ENCODE measurements at regions not wholly inside any gene's neighbourhood (a gene's known extent, or its start where the extent isn't known, plus 50 kb on each side); places are given as distances from the start of the nearest gene placed in this dataset.
"Not testable (repeated sequence)": the region's sequence is repeated elsewhere in the genome, so short reads cannot be mapped to it uniquely, and the experiment has no call there.

- DNase-seq = not testable (repeated sequence)
Observed at GRCh38 chr9:42437057-42437759, 253.7 kb downstream of the SPATA31A6 start.

- DNase-seq = not testable (repeated sequence)
Observed at GRCh38 chr9:42442680-42443079, 259.2 kb downstream of the SPATA31A6 start.

DNA sequence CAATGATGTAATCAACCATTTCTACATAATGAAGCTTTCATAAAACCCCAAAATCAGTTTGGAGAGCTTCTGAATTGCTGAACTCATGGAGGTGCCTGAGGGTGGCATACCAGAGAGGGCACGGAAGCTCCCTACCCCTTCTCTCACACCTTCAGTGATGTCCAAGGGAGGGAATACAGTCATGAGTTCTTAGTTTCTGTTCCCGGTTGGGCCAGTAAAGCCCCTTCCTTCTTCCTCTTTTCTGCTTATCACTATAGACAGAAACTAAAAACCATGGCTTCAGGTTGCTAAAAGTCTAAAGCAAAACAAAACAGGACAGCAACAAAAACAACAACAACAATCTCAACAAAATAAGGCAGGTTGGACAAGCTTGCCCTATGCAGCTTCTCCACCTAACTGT, 260.0 kb downstream of the SPATA31A6 start:
- not testable (repeated sequence) for DNase-seq

GRCh38 chr9:42461436-42461835, 278.0 kb downstream of the SPATA31A6 start:
- DNase-seq = not testable (repeated sequence)

- not testable (repeated sequence) for DNase-seq
Observed at GRCh38 chr9:42461863-42462262, 278.4 kb downstream of the SPATA31A6 start.

DNA sequence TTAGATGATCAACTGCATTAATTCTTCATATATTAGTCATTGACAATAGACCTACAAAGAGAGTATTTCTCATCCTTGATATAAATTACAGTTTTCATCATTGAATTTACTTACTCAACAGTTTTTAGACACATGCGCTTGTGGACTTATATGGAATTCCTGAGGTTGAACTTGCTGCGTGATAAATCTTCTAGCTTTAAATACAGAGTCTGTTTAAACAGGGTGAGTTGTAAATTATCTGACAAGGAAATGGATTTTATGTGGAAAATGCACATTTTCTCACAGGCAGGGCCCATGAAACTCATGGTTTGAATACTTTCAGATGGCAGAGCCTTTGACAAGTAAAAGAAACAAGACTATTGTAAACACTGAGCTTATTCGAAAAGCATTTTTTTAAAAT, 280.5 kb downstream of the SPATA31A6 start:
- DNase-seq = not testable (repeated sequence)

- DNase-seq = not testable (repeated sequence)
Observed at GRCh38 chr9:42470577-42470976, 287.1 kb downstream of the SPATA31A6 start.

- not testable (repeated sequence) for DNase-seq
Observed at GRCh38 chr9:42490989-42491388, 307.5 kb downstream of the SPATA31A6 start.

- not testable (repeated sequence) for DNase-seq
Observed at GRCh38 chr9:42502620-42503264, 319.3 kb downstream of the SPATA31A6 start.

DNA sequence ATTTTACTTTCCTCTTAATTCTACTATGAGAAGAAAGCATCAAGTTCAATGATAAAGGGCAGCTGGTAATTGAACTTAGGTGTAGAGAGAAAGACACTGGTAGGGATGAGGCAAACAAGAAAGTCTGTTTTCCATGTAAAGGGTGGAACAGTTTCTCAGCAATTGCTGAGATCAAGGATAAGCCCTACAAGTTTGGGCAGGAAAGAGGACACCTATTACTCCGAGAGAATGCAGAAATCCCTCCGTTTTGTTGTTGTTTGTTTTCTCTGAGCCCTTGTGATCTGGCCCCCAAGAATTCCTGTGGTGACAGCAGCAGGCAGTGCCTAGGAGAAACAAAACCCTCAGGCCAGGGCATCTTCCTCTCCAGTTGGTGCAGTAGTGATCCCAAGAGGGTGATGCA, 324.7 kb downstream of the SPATA31A6 start:
- not testable (repeated sequence) for DNase-seq

- DNase-seq = not testable (repeated sequence)
Observed at GRCh38 chr9:42513535-42513934, 330.1 kb downstream of the SPATA31A6 start.

DNA sequence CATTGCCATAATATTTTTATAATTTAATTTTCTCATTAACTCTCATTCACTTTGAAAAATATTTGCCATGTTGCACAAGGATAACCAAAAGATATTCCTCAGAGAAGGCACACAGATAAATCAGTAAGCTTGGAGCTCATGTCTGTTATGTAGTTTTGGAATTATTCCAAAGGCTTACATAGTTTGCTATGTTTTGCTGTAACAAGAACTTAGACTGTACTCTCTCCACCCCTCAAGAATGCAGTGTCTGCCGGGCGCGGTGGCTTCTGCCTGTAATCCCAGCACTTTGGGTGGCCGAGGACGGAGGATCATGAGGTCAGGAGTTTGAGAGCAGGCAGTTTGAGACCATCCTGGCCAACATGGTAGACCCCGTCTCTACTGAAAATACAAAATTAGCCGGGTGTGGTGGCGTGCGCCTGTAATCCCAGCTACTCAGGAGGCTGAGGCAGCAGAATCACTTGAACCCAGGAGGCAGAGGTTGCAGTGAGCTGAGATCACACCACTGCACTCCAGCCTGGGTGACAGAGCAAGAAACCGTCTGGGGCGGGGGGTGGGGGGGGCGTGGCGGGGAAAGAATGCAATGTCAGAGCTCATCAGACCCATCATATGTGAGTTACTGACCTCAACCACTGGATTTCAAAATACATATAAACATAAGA, 351.0 kb downstream of the SPATA31A6 start:
- not testable (repeated sequence) for DNase-seq

DNA sequence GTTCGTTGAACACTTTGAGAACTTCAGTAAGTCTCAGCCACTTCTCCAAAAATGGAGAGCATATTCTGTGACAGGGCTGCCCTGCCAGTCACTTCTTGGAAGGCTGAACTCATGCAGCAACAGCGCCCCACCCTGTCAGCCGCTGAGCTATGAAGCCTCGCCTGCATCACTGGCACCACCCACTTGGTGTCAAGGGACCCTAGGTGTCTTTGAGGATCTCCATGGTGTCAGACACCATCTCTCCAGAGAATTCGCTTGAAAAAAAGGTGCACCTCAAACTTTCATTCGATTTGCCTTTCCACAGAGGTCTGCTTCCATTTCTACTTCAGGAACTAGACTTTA, 351.5 kb downstream of the SPATA31A6 start:
- not testable (repeated sequence) for DNase-seq

DNA sequence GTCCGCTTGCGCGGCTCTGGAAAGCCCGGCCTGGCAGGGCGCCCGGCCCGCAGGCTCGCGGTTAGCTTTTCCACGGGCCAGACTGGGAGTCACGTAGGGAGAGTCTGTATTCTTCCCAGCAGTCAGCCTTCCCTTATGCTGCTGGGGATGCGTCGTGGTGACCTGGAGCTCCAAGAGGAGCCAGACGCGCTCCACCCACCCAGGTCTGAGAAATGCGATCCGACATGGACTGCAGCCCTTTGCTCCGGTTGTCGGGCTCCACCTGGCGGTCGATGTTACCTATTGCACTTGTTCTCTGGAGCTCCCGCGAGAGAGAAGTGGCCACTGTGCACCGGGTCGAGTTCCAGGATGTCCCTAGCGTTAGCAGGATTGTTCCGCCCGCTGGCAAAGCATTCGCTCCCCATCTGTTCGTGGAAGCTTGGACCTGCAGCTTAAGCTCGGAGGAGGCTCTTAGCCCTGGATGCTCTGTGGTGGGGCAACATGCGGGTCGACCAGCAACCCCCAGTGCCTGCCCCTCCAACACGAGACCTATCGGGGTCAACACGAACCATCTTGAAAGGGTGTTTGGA, 367.4 kb downstream of the SPATA31A6 start:
- DNase-seq = not testable (repeated sequence)

GRCh38 chr9:42568530-42568929, 385.1 kb downstream of the SPATA31A6 start:
- not testable (repeated sequence) for DNase-seq

GRCh38 chr9:42568942-42569556, 385.6 kb downstream of the SPATA31A6 start:
- DNase-seq = not testable (repeated sequence)

GRCh38 chr9:42577851-42578250, 394.4 kb downstream of the SPATA31A6 start:
- not testable (repeated sequence) for DNase-seq

All from NCI-H510A treated with DMSO at 0.1 percent for 48 hours (cell line).